T-cell (primary cell): ENCODE measurements at regions not wholly inside any gene's neighbourhood (a gene's known extent, or its start where the extent isn't known, plus 50 kb on each side); places are given as distances from the start of the nearest gene placed in this dataset.

Experiments
- ATAC-seq, 4 experiments: fragments of 200-7000 bp in 3 of 4; fragments of 150-1000 bp in 1 of 4; cut with Tn5 transposase; replicated peaks in 1 of 4; 1 replicate in 3 of 4; 2 replicates in 1 of 4; pipeline ENCODE4 v1.10.0; 2021; ENCODE audit warnings: moderate library complexity in 3 of 4, mild to moderate bottlenecking in 2 of 4, moderate number of reproducible peaks in 1 of 4
- CTCF ChIA-PET, 2 donors: fragments of 300-600 bp; sonication (Branson Sonifier 250); formaldehyde crosslinking; loops; one replicate each; lab custom pipeline; 2022; ENCODE audit warnings: antibody characterized with exemption in 2 of 2; lab: Charles Lee
- POLR2A ChIA-PET, 2 donors: fragments of 300-600 bp; sonication (Branson Sonifier 250); formaldehyde crosslinking; loops; one replicate each; lab custom pipeline; 2022; ENCODE audit warnings: antibody characterized with exemption in 2 of 2; lab: Charles Lee
- DNase-seq, 35 experiments: peaks; one replicate each; pipeline versions ENCODE4 v3.0.0 to v3.0.0-alpha.2; 2013 to 2023
- H3K27ac ChIP-seq: one replicate; pipeline ENCODE4 v1.5.1; 2013; ENCODE audit warnings: low read length
- H3K27me3 ChIP-seq, 2 experiments: replicated peaks in 1 of 2; 1 replicate in 1 of 2; 2 replicates in 1 of 2; pipeline versions ENCODE4 v1.6.1 to v1.7.0; 2013; ENCODE audit warnings: low read length in 1 of 2, mixed read lengths in 1 of 2; ENCODE audit not compliant: control insufficient read depth in 2 of 2, insufficient read depth in 2 of 2; ENCODE audit errors: extremely low read depth in 1 of 2
- H3K36me3 ChIP-seq, 2 donors: 1 replicate in 1 of 2; 2 replicates in 1 of 2; pipeline versions ENCODE4 v1.6.1 to v1.7.0; 2013; ENCODE audit warnings: low read length in 1 of 2; ENCODE audit not compliant: control insufficient read depth in 2 of 2, insufficient read depth in 1 of 2; ENCODE audit errors: extremely low read depth in 1 of 2
- H3K4me1 ChIP-seq, 2 experiments: 1 replicate in 1 of 2; 2 replicates in 1 of 2; pipeline versions ENCODE4 v1.6.1 to v1.7.0; 2013; ENCODE audit warnings: low read length in 2 of 2, mixed read lengths in 1 of 2; ENCODE audit not compliant: insufficient read depth in 2 of 2, control insufficient read depth in 1 of 2; ENCODE audit errors: extremely low read depth in 1 of 2
- H3K4me3 ChIP-seq, 2 donors: 1 replicate in 1 of 2; 2 replicates in 1 of 2; pipeline versions ENCODE4 v1.5.1 to v1.7.0; 2013; ENCODE audit warnings: mild to moderate bottlenecking in 2 of 2, low read length in 1 of 2, moderate library complexity in 1 of 2; ENCODE audit not compliant: control insufficient read depth in 1 of 2; ENCODE audit errors: extremely low read depth in 1 of 2
- H3K9me3 ChIP-seq: 2 replicates; pipeline ENCODE4 v1.7.0; 2013
- H3K27ac Mint-ChIP-seq, 2 donors: one replicate each; pipeline ENCODE4 v1.8.0; 2020 to 2021; ENCODE audit warnings: mild to moderate bottlenecking in 2 of 2, mixed read lengths in 2 of 2
- H3K27me3 Mint-ChIP-seq, 2 donors: one replicate each; pipeline ENCODE4 v1.8.0; 2021 to 2022; ENCODE audit warnings: mixed read lengths in 2 of 2
- H3K36me3 Mint-ChIP-seq: one replicate; pipeline ENCODE4 v1.8.0; 2021; ENCODE audit warnings: mixed read lengths
- H3K4me1 Mint-ChIP-seq, 3 donors: one replicate each; pipeline ENCODE4 v1.8.0; 2020 to 2022; ENCODE audit warnings: mixed read lengths in 3 of 3, mild to moderate bottlenecking in 1 of 3
- H3K4me3 Mint-ChIP-seq, 3 donors: one replicate each; pipeline ENCODE4 v1.8.0; 2020 to 2022; ENCODE audit warnings: mild to moderate bottlenecking in 3 of 3, mixed read lengths in 3 of 3, moderate library complexity in 3 of 3
- H3K9me3 Mint-ChIP-seq, 3 donors: one replicate each; pipeline ENCODE4 v1.8.0; 2020 to 2022; ENCODE audit warnings: mixed read lengths in 3 of 3
- WGBS: methylation state at CpG from one replicate; pipeline ENCODE4 v1.1.5; 2013; ENCODE audit warnings: missing lambda C conversion rate; ENCODE audit not compliant: insufficient coverage; 5-methylcytosine and 5-hydroxymethylcytosine counted together

GRCh38 chr2:66729416-66730330 lies 294.7 kb downstream of the MEIS1 start:
- 77% methylated on average over 3 of the region's 6 CpGs for WGBS
- no peak overlapping the region for H3K4me3 ChIP-seq
- no peak overlapping the region for H3K27ac ChIP-seq
- ATAC-seq (no peak), DNase-seq (no peak)
- no peaks in the 10 kb centered on the region for H3K4me1 Mint-ChIP-seq
- CTCF ChIA-PET: no interaction called here
- no peaks in the 10 kb centered on the region for H3K36me3 ChIP-seq
- H3K9me3 ChIP-seq: no peaks in the 10 kb centered on the region
- no peak overlapping the region for H3K4me3 Mint-ChIP-seq
- H3K4me1 ChIP-seq: no peaks in the 10 kb centered on the region
- H3K9me3 Mint-ChIP-seq: peaks cover 0 to 10% (median 3%) of the 10 kb centered on the region in 3 donors
- H3K27me3 ChIP-seq: no peaks in the 10 kb centered on the region
- POLR2A ChIA-PET: no interaction called here
- no peak overlapping the region for H3K27ac Mint-ChIP-seq
- no peaks in the 10 kb centered on the region for H3K36me3 Mint-ChIP-seq
- H3K27me3 Mint-ChIP-seq: peaks cover 0 to 3% of the 10 kb centered on the region in 2 donors

DNA sequence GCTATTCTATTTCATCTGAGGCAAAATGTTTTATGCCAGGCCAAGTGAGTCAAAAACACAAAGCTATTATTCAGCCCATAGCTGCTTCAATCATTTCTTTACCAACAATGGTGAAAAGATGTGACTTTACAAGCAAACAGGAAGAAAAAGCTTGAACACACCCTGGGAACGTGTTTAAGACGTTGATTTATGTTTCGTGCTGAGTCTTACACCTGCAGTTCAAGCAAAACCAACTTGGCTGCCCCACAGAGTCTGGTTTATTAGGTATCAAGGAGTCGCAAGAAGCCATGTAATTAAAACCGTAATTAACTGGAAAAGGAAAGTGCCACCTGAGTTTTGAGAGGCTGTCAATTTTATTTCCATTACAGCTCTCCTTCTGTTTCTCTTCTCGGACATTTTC lies 295.5 kb downstream of the MEIS1 start:
- ATAC-seq: no peak
- Histone ChIP-seq H3K4me1 (no peaks in the 10 kb centered on the region), H3K27ac (no peak overlapping the region), H3K27me3 (no peaks in the 10 kb centered on the region), H3K36me3 (no peaks in the 10 kb centered on the region), H3K4me3 (no peak overlapping the region), H3K9me3 (no peaks in the 10 kb centered on the region)
- H3K4me3 Mint-ChIP-seq: no peak overlapping the region
- POLR2A ChIA-PET: no interaction called here
- H3K9me3 Mint-ChIP-seq: peaks cover 0 to 10% (median 3%) of the 10 kb centered on the region in 3 donors
- peaks cover 0 to 3% of the 10 kb centered on the region in 2 donors for H3K27me3 Mint-ChIP-seq
- H3K4me1 Mint-ChIP-seq: no peaks in the 10 kb centered on the region
- H3K36me3 Mint-ChIP-seq: no peaks in the 10 kb centered on the region
- CTCF ChIA-PET: no interaction called here
- no peak overlapping the region for H3K27ac Mint-ChIP-seq
- DNase-seq: no peak
- 70% methylated on average over 4 of the region's 6 CpGs for WGBS

- H3K27me3 ChIP-seq: no peaks in the 10 kb centered on the region
- H3K4me3 ChIP-seq: no peak overlapping the region
- H3K27ac ChIP-seq: no peak overlapping the region
- ChIA-PET POLR2A (no interaction called here), CTCF (no interaction called here)
- Mint-ChIP-seq H3K27ac (no peak overlapping the region), H3K36me3 (no peaks in the 10 kb centered on the region), H3K4me3 (no peak overlapping the region), H3K4me1 (no peaks in the 10 kb centered on the region), H3K9me3 (peaks cover 0 to 10% (median 3%) of the 10 kb centered on the region in 3 donors), H3K27me3 (peaks cover 0 to 3% of the 10 kb centered on the region in 2 donors)
- no peaks in the 10 kb centered on the region for H3K4me1 ChIP-seq
- H3K9me3 ChIP-seq: no peaks in the 10 kb centered on the region
- 79% methylated on average over 3 of the region's 8 CpGs for WGBS
- H3K36me3 ChIP-seq: no peaks in the 10 kb centered on the region
- DNase-seq (no peak), ATAC-seq (no peak)
These were observed 298.6 kb downstream of the MEIS1 start for GRCh38 chr2:66733364-66733999.

DNA sequence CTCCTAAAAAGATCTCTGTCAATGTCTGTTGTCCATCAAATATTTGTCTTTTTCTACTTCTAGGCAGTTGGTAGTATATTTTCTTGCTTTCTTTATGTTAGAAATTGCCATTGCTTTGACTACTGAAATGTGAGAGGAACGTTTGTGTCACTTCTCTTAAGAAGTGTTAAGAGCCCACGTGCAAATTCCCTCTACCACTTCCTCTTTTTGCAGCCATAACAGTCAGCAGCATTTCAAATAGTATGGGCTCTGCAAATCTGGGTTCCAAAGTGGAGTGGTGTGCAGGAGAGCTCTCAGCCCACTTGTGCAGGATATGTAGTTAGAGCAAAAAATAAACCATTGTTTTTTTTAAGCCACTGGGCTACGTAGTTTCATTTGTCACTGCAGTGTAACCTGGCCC lies 314.0 kb downstream of the MEIS1 start:
- no peaks in the 10 kb centered on the region for H3K4me1 Mint-ChIP-seq
- no peaks in the 10 kb centered on the region for H3K4me1 ChIP-seq
- peaks cover 2 to 4% (median 4%) of the 10 kb centered on the region in 3 donors for H3K9me3 Mint-ChIP-seq
- H3K4me3 ChIP-seq: no peak overlapping the region
- H3K36me3 ChIP-seq: no peaks in the 10 kb centered on the region
- WGBS: no CpG with 5 or more reads among the region's 3 CpGs
- no peak overlapping the region for H3K27ac Mint-ChIP-seq
- H3K4me3 Mint-ChIP-seq: no peak overlapping the region
- H3K27me3 ChIP-seq: no peaks in the 10 kb centered on the region
- H3K27ac ChIP-seq: no peak overlapping the region
- POLR2A ChIA-PET: no interaction called here
- no peaks in the 10 kb centered on the region for H3K36me3 Mint-ChIP-seq
- no peak for ATAC-seq
- H3K27me3 Mint-ChIP-seq: peaks cover 0 to under 1% of the 10 kb centered on the region in 2 donors
- no peaks in the 10 kb centered on the region for H3K9me3 ChIP-seq
- CTCF ChIA-PET: no interaction called here
- DNase-seq: no peak

DNA sequence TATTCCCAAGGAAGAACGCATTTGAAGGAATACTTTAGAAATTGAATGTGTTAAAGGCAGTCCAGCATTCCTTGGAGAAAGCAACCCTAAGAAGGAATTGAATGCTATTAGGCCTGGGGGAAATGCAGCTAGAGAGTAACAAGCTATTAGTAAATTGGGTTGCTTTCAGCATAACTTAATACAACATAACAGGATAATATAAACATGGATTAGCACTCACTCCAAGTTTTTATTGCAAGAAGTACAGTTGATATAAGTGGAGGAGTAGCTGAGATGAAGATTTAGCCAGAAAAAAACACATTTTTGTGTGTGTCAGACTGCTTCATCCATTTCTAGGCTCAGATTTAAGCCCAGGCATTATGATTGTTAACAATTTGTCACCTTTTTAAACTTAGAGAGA lies 314.6 kb downstream of the MEIS1 start:
- ATAC-seq: no peak
- Mint-ChIP-seq H3K27me3 (peaks cover 0 to 3% of the 10 kb centered on the region in 2 donors), H3K9me3 (peaks cover 4 to 7% (median 7%) of the 10 kb centered on the region in 3 donors), H3K4me3 (no peak overlapping the region), H3K4me1 (no peaks in the 10 kb centered on the region), H3K36me3 (no peaks in the 10 kb centered on the region), H3K27ac (no peak overlapping the region)
- Histone ChIP-seq H3K27me3 (no peaks in the 10 kb centered on the region), H3K27ac (no peak overlapping the region), H3K36me3 (no peaks in the 10 kb centered on the region), H3K9me3 (no peaks in the 10 kb centered on the region), H3K4me1 (no peaks in the 10 kb centered on the region), H3K4me3 (no peak overlapping the region)
- ChIA-PET POLR2A (no interaction called here), CTCF (no interaction called here)
- WGBS: no CpG with 5 or more reads among the region's 1 CpG
- DNase-seq: no peak

DNA sequence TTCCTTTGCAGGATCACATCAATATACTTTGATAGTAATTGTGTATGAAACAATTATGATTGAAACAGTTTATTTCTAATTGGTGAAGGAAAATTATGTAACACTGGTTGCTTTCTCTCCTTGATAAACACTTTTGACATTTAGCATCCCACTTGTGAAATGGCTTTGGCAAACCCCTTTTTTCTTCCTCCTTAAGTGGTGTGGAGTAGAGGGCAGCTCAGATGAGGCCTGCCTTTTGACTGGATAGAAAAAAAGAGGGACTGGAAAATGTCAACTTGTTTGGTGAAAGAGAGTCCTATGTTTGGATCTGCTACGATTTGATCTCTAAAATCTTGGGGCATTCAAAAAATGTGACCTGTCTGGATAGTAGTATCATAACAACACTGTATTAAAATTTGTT lies 318.3 kb downstream of the MEIS1 start:
- Histone ChIP-seq H3K27ac (no peak overlapping the region), H3K4me1 (no peaks in the 10 kb centered on the region), H3K27me3 (no peaks in the 10 kb centered on the region), H3K9me3 (no peaks in the 10 kb centered on the region), H3K4me3 (no peak overlapping the region), H3K36me3 (no peaks in the 10 kb centered on the region)
- ChIA-PET CTCF (no interaction called here), POLR2A (no interaction called here)
- no peaks in the 10 kb centered on the region for H3K36me3 Mint-ChIP-seq
- peaks cover 0 to 3% of the 10 kb centered on the region in 2 donors for H3K27me3 Mint-ChIP-seq
- ATAC-seq: no peak
- no CpG with 5 or more reads among the region's 1 CpG for WGBS
- DNase-seq: no peak
- no peak overlapping the region for H3K27ac Mint-ChIP-seq
- H3K4me1 Mint-ChIP-seq: no peaks in the 10 kb centered on the region
- peaks cover 7 to 12% (median 11%) of the 10 kb centered on the region in 3 donors for H3K9me3 Mint-ChIP-seq
- no peak overlapping the region for H3K4me3 Mint-ChIP-seq
